ENCODE measurements at regions not wholly inside any gene's neighbourhood (a gene's known extent, or its start where the extent isn't known, plus 50 kb on each side); places are given as distances from the start of the nearest gene placed in this dataset.

DNA sequence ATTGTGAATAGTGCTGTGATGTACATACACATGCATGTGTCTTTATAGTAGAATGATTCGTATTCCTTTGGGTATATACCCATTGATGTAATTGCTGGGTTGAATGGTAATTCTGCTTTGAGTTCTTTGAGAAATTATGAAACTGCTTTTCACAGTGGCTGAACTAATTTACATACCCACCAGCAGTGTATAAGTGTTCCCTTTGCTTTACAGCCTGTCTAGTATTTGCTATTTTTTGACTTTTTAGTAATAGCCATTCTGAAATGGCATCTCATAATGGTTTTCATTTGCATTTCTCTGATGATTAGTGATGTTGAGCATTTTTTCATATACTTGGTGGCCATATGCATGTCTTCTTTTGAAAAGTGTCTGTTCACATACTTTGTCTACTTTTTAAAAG lies 54.5 kb upstream of the FAM78B start:
- no peak for DNase-seq (ENCODE audit: low read depth)

DNA sequence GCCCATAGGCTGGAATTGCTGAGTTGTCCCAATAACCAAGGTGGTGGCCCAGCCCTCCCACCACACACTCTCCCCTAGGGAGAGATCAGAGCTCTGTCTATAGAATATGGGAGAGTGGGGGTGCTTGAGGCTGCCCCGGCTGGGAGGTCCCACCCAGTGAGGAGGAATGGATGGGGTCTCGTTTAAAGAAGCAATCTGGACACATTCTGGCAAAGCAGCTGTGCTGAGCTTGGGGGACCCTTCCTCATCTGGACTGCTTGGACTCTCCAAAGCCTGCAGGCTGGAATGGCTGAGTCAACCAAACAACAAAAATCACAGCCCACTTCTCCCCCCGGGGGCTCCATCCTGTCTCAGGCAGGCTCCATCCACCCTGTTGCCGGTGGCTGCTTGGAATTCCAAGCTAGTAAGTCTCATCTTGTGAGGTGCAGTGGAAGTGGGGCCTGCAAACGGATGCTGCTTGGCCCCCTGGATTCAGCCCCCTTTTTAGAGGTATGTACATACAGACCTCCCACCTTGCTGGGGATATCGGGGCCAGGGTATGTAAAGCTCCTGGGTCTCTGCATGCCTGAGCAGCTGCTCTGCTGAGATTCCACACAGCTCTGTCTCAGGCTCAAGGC lies 67.1 kb upstream of the FAM78B start:
- DNase-seq (ENCODE audit: low read depth): no peak

DNA sequence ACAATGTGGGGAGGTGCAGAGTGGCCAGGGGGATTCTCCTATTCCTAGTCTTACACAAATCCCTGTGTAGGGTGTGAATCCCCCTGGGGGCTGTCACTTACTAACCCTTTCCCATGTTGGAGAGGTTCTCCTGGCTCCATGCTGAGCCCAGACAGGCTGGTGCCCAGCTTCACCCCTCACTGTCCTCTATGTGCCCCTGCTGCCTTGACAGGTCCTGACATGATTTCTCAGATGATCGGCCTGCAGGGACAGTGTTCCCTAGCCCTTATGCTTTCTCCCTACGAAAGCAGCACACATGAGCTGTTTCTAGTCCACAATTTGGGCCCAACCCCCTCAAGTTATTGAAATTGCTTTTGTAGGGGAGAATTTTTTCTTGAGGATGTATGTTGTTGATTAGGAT lies 68.9 kb upstream of the FAM78B start:
- DNase-seq (ENCODE audit: low read depth): no peak

DNA sequence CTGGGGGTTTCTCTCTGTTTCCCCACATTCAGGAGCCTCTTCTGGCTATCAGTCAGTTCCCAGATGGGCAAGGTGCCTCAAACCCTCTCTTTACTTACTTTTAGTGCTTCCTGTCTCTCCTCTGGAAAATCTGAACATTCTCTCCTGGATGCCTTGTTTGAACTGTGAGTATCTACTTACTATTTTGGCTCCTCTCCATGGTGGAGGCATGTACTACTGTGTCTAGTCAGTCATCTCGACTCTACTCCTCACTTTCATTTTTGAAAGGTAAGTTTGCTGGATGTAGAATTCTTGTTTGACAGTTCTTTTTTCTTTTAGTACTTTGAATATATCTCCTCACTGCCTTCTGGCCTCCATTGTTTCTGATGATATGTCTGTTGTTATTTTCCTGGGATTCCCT lies 70.9 kb upstream of the FAM78B start:
- DNase-seq (ENCODE audit: low read depth): no peak

DNA sequence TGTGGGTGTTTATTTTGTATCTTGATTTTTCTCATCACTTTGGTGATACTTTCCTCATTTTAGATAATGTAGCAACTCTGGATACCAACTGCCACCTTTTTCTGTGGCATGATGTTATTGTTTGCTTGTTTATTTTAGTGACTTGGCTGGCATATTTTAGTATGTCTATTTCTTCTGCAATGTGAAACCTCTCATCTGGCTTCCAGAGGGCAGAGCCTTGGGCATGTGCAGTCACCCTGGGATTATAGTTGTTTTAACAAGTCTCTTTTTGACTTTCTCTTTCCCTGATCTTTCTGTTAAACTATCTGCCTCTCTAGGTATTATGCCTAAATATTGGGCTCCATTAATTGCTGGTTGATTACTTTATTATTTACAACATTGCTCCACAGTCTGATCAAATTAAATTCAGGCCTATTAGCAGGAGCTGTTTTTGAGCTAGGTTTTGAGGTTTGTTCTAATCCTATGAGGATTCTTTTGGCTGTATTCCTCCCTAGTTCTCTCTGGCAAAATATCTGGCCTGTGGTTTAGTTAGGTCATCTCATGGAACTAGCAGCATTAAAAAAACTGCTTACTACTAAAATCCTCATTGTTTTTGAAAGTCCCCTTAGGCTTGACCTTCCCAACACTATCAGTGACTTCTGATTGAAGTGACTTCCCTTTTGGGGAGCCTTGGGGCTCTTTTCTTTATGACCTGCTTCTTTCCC lies 86.4 kb upstream of the FAM78B start:
- DNase-seq (ENCODE audit: low read depth): no peak

DNA sequence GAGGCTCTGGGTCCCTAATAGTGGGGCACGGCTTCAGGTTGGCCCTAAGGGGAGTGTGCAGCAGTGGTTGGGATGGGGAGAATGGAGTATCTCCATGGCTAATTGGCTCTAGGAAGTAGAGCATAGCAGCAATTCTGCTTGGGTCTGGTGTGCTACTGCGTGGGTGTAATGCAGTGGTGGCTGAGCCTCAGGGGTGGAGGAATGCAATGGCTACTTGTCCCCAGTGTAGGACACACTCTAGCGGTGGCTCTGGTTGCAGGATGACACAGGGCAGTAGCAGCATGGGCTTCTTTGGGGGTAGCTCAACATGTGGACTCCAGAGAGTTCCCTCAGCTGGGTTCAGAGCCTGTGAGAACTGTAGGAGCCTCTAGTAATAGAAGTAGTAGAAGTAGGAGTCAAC lies 91.2 kb upstream of the FAM78B start:
- DNase-seq (ENCODE audit: low read depth): no peak

DNA sequence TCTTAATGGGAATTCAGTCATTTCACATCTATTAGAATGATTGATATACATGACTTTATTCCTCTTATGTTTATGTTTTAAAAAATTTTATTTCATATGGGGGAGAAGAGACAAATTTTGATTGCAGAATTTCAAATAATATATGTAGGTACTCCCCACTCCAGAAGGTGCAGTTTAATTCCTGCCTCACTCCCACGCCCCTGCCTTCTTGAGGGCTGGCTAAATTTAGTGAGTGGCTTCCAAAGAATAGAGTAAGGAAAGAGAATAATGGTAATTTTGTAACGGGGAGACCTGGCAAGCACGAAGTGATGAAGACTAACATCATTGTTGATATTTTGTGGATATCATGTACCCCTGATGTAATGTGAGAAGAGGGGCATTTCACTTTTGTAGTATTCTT lies 94.7 kb upstream of the FAM78B start:
- no peak for DNase-seq (ENCODE audit: low read depth)

DNA sequence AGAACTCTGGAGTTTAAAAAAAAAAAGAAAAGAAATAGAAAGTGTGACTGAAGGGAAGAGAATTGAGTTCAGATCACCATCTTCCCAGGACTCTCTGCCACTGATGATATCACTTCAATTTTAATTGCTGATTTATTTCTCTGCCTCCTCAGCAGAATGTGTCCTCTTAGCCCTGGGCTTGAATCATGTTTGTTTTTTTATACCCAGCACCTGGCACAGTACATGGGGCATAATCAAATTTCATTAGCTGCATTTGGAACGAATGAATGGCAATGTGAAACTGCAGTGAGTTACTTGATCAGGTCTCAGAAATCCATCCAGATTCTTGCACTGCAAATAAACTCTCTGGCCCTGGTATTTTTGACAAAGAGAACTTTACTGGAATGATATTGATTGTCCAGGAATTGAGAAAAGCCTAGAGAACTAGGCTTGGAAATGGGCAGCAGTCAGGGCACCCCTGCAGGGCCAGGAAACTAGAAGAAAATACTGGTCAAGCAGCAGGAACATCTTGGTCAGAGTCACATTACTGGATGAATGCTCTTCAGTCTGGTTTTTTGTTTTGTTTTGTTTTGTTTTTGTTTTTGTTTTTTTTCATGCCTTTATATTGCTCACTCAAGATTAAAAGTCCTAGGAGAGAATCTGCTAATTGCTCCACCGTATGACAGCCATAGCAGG lies 103.8 kb upstream of the FAM78B start:
- no peak for DNase-seq (ENCODE audit: low read depth)

DNA sequence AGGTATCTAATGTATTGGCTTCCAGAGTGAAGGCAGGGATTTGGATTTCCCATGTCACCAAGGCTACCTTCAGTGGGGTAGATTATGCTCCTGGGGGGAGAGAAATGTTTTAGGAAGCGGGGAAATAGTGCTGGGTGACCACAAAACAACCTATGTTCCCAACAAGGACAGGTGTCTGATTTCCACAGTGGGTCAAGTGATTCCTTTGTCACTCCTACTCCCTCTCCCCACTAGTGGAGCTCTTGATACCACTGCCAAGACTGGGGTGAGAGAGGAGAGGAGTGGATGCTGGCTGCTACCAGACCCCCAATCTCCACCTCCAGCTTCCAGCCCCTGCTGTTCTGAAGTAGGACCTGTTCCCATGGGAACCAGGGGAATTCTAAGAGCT lies 104.3 kb upstream of the FAM78B start:
- DNase-seq (ENCODE audit: low read depth): no peak

DNA sequence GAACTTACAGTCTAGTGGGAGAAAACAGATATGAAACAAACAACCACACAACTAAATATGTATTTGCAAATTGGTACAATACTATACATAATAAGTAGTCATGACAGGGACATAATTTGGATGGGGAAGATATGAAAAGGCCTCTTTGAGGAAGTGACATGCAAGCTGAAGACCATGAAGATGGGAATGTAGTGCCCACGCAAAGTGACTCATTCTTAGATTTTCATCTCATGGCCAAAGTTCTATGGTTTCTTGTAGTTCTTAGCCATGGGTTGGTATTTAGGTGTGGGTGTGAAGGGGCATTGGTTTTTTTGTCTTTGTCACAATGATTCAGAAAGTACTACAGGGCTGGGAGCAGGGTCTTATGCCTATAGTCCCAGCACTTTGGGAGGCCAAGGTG lies 105.4 kb upstream of the FAM78B start:
- no peak for DNase-seq (ENCODE audit: low read depth)

DNA sequence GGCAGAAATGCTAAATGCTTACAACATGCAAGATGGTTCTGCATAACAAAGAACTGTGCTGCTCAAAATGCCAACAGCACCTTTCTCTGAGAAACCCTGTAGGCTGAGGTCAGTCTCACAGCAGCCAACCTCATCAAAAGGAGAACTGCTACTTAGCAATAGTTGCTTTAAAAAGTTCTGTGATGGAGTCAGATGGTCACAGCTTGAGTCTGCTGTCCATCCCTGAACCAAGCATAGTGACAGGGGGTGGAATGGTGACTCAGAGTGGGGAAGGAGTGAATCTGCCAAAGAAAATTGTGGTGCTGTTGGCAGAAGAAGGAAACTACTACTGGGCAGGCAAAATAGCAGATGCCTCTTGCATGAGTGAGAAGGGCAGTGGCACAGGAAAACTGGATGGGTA lies 106.0 kb upstream of the FAM78B start:
- no peak for DNase-seq (ENCODE audit: low read depth)

DNA sequence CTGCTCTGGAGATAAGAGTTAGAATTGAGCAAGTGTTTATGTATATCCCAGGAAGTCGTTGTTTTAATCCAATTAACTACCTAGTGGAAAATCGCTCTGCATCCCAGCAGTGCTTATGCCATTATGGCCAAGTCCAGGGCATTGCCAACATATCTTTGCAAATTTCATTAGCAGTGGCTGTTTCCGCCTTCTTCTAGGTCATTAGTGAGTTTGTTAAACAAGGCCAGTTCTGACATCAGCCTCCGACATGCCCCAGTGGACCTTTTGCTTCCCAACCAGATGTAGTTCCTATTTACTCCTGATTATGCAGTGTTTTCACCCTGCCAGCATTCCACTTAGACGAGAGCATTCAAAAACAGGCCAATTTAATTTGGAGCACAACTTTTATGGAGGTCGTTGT lies 106.8 kb upstream of the FAM78B start:
- no peak for DNase-seq (ENCODE audit: low read depth)

DNA sequence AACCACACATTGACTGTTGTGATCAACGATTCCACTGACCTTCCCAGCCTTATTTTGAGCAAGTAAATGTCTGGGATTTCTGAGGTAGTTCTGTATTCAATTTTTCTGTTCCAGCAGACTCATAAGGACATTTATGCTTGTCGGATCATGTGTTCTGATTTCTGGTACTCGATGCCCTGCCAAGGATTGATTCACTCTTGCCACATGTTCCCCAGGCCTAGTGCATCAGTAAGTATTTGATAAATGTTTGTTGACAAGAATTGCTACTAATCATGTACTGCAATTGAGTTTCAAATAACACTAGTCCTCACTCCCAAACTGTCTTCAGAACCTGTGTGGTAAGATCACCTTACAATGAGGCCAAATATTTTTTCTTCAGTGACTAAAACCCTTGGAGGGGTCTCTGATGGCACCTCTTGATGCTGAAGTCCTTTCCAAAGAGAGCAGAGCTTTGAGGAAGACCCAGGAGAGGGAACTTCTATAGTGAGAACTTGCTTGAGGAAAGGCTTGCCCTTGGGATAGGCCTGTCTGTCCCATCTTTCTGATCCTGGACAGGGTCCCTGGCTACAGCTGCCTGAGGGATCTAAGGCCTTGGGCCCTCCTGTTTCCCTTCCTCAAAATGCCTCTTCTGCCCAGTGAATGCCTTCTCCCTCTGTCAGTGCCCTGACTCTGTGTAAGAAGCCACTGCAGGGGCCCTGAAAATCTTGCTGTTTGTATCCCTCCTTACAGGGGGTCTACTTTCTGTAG lies 115.8 kb upstream of the FAM78B start:
- no peak for DNase-seq (ENCODE audit: low read depth)

DNA sequence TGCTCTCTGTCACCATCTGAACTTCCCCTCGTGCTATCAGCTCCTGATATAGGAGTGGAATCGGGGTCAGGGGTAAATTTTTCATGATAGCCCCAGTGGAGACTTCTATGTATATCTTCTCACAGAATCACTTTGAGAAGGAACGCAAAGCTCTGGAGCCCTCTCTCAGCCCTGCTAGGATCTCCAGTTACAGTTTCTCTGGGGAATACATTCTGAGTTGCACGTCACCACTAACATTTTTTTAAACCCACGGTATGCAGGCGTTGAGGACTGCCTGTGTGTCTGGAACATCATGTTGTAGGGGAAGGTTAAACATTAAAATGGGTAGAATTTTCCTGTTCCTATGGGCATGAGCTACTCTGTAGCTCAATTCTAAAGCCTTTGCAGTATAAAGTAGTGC lies 116.4 kb upstream of the FAM78B start:
- DNase-seq (ENCODE audit: low read depth): no peak

DNA sequence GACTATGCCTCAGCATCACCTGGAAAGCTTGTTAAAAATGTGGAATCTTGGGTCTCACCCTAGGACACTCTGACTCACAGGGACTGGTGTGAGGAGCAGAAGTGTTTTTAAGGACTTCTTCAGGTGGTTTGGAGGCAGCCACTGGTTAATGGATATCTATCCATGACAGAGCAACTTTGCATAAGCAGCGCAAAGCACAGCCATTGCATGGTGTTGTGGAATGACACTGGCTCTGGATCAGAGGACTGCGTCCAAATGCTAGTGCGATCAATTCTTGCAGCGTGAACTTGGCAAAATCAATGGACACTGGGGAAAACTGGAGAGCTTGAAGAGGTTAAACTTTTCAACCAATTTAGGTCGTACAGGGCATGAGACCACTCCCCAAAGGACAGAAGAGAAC lies 116.8 kb upstream of the FAM78B start:
- no peak for DNase-seq (ENCODE audit: low read depth)

DNA sequence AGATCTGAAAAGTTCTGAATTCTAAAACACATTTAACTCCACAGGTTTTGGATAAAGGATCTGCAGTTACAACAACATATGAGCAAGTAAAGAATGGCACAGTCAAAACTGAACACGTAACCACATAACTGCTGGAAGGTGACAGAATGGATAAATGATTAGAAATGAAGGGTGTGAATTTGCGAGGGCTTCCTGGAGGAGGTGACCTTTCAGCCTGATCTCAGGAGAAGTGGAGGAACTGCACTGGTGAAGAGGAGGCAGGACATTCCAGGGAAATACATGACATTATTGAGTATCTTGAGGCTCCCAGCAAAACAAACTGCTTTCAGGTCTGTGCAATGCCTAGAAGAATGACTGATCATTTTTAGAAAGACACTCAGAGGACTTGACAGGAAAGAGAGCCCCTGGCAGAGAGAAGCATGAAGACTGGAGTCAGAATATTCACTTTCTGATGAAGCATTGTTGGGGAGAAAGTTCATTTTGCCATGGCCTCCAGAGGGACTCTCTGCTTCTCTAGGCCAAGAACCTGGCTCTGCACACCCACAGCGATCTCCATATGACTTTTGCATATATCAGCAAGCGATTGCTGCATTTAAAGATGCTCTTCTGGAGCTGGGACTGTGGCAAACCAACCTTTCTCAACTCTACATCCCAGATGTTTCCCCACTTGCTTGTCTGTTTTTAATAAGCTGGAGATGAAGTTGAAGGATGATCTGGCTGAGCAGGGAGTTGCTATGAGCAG lies 122.7 kb upstream of the FAM78B start:
- no peak for DNase-seq (ENCODE audit: low read depth)

DNA sequence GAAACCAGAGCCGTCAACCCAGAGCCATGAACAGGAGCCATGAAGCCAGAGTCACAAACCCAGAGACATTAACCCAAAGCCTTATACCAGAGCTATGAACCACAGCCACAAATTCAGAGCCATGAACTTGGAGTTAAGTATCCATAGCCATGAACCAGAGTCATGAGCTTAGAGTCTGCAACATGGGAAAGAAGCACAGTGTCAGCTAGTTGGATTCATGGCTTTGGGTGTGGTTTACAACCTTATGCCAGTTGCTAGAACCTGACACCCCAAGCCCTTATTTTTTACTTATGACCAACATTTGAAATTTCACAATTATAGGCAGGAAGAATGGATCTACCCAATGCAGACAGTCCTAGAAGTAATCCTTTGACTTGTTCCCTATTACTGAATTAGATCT lies 128.9 kb upstream of the FAM78B start:
- DNase-seq (ENCODE audit: low read depth): no peak

DNA sequence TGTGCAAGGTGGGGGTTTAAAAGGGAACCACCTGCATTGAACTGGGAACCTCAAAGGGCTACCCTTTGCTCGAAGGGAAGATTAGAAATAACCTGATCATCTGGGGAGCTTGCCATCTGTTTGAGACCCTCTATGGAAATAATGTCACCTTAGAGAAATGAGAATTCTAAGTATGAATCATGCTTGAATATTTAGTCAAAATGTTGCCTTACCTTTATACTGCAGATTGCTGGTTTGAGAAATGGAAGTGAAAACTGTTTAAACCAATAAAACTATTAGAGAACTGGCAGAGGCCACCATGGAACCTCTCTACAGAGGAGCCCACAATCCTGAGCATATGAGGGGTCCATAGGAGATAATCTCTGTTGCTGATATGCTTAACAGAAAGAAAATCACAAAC lies 131.2 kb upstream of the FAM78B start:
- DNase-seq (ENCODE audit: low read depth): no peak

DNA sequence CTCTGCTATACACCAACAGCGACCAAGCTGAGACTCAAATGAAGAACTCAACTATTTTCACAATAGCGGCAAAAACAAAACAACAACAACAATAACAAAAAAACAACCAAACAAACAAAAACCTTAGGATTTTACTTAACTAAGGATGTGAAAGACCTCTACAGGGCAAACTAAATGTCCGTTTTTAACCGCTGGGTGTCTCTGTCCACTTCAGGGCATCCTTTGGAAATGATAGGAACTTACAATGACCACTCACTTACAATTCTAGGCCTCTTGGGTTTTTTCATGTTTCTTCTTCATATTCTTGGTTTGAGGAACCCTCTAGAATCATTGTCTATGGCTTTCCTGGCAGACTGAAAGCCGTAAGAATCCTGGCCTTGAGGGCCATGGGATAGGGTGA lies 134.0 kb upstream of the FAM78B start:
- DNase-seq (ENCODE audit: low read depth): no peak

DNA sequence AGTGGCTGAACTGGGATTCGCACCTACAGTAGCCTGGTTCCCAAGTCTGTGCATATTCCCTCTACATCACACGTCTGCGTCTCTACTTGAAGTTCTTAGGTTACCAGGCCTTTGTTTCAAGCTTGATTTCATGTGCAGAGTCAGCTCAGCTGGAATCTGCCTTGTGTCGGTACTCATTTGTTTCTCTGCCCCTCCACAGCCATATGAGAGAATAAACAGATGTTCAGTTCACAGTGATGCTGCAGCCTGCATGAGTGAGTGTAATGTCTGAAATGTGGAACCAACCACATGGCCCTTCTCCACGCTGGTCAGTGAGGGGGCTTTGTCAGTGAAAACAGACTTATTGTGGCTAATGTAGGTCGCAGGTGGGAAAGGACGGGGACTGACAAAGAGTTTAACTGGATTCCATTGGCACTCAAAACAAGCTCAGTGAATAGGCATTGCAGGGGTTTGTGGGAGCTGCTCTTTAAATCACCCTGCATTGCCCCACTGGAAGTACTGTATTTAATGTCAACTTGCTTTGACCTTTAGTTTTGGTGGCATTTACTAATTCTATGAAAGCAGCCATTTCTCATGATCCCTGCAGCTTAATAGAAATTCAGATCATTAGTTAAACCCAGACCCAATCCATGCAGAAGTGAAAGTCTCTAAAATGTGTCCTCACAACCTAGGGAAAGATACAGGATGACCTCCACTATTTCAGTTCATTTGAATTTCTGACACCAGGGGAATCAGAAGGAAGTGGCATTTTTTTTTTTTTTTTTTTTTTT lies 136.4 kb upstream of the FAM78B start:
- no peak for DNase-seq (ENCODE audit: low read depth)

DNA sequence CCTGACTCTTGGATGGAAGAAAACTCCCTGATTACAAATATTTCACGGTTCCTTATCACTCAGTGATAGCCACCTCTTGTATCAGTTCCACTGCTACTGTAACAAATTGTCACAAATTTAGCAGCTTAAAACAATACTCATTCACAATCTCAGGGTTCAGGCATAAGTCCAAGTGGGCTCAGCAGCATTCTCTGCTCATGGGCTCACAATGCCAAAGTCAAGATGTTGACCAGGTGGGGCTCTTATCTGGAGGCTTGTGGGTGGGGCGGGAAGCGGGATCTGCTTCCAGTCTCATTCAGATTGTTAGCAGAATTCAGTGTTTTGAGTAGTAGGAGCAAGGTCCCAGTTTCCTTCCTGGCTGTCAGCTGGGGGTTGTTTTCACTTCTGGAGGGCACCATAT lies 137.3 kb upstream of the FAM78B start:
- no peak for DNase-seq (ENCODE audit: low read depth)

DNA sequence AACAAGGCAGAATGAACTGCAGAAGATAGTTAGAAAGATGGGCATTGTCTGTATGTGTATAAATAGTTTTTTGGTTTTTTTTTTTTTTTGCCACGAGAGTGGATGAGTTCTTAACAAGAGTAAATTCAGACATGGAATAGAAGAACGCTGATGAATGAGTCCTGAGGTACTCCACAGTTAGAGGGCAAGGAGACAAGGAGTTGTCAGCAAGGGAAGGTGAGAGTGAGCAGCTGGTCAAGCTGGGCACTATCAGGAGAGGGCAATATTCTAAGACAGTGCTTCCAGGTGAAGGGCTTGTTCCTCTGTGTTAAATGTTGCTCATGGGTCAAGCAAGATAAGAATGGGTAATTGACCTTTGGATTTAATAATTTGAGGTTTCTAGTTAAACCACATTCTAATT lies 138.6 kb upstream of the FAM78B start:
- no peak for DNase-seq (ENCODE audit: low read depth)

All from HS-5 (cell line).